HepG2 (cell line): ENCODE measurements at regions not wholly inside any gene's neighbourhood (a gene's known extent, or its start where the extent isn't known, plus 50 kb on each side); places are given as distances from the start of the nearest gene placed in this dataset.

Source experiments
- ATAC-seq: fragments of 200-7000 bp; cut with Tn5 transposase; 3 replicates; pipeline ENCODE4 v1.9.1; 2020; ENCODE audit warnings: mild to moderate bottlenecking, moderate library complexity
- BruUV-seq: library from RNA; stranded (reverse); fragments of 400-500 nt; replicated peaks from 2 replicates; lab custom pipeline; 2021; lab: Mats Ljungman, UMichigan
- CTCF ChIA-PET: fragments of 300-600 bp; formaldehyde crosslinking; extraction: SDS; loops from one replicate; lab custom pipeline; 2021; ENCODE audit warnings: low total read pairs, inconsistent platforms, low intra/inter-chr PET ratio; lab: Yijun Ruan, JAX
- POLR2A ChIA-PET: fragments of 350-600 bp; sonication (Branson Sonifier 250); formaldehyde crosslinking; loops from one replicate; lab custom pipeline; 2020; ENCODE audit warnings: antibody characterized with exemption, inconsistent platforms; lab: Yijun Ruan, JAX
- DNase-seq: peaks from one replicate; pipeline ENCODE4 v3.0.0-alpha.2; 2015; ENCODE audit warnings: low spot score
- FAIRE-seq: peaks from 3 replicates; lab custom pipeline; 2011; peaks lifted over from hg19 to GRCh38; lab: Jason Lieb, UNC
- H2AFZ ChIP-seq: one replicate; pipeline ENCODE4 v1.6.1; 2011; ENCODE audit warnings: low read length, inconsistent platforms
- H3K27ac ChIP-seq: fragments of 300-600 bp; 3 replicates; pipeline ENCODE4 v1.8.0; 2011; ENCODE audit warnings: mixed run types, mild to moderate bottlenecking, mixed read lengths, low read length, inconsistent platforms; ENCODE audit not compliant: insufficient read depth; ENCODE audit errors: extremely low read length
- H3K27me3 ChIP-seq, 2 experiments: fragments of 200-600 bp in 1 of 2; 2 replicates in 1 of 2; 3 replicates in 1 of 2; pipeline versions ENCODE4 v1.6.0 to v1.8.0; 2011; ENCODE audit warnings: low read length in 2 of 2, mild to moderate bottlenecking in 2 of 2, moderate library complexity in 2 of 2, inconsistent platforms in 1 of 2; ENCODE audit not compliant: insufficient read depth in 2 of 2, control insufficient read depth in 1 of 2
- H3K36me3 ChIP-seq, 2 experiments: fragments of 200-600 bp in 1 of 2; replicated peaks in 1 of 2; 2 replicates in 1 of 2; 3 replicates in 1 of 2; pipeline versions ENCODE4 v1.5.1 to v1.8.0; 2011; ENCODE audit warnings: low read length in 2 of 2, inconsistent platforms in 1 of 2; ENCODE audit not compliant: insufficient read depth in 2 of 2, control insufficient read depth in 1 of 2
- H3K4me1 ChIP-seq: 2 replicates; pipeline ENCODE4 v1.5.1; 2012; ENCODE audit warnings: low read length, inconsistent platforms; ENCODE audit not compliant: insufficient read depth
- H3K4me2 ChIP-seq: 2 replicates; pipeline ENCODE4 v1.6.0; 2011; ENCODE audit warnings: low read depth, low read length, inconsistent platforms
- H3K4me3 ChIP-seq, 3 experiments: fragments of 200-600 bp in 1 of 3; sonication (generic), shearing (Covaris generic) in 1 of 3; replicated peaks in 1 of 3; 2 replicates each; pipeline ENCODE4 v1.5.1; 2011 to 2016; ENCODE audit warnings: low read length in 3 of 3, inconsistent platforms in 2 of 3, low read depth in 2 of 3, mild to moderate bottlenecking in 2 of 3, control low read depth in 1 of 3, mixed read lengths in 1 of 3; ENCODE audit not compliant: insufficient read depth in 1 of 3
- H3K79me2 ChIP-seq: one replicate; pipeline ENCODE4 v1.6.1; 2011; ENCODE audit warnings: low read length, inconsistent platforms; ENCODE audit not compliant: insufficient read depth
- H3K9ac ChIP-seq: 2 replicates; pipeline ENCODE4 v1.6.0; 2011; ENCODE audit warnings: mild to moderate bottlenecking, low read depth, low read length, inconsistent platforms; ENCODE audit not compliant: insufficient read depth
- H3K9me3 ChIP-seq: 2 replicates; pipeline ENCODE4 v1.5.1; 2012; ENCODE audit warnings: mild to moderate bottlenecking, low read length
- H4K20me1 ChIP-seq: 2 replicates; pipeline ENCODE4 v1.6.0; 2011; ENCODE audit warnings: inconsistent platforms, mild to moderate bottlenecking, low read length, moderate library complexity; ENCODE audit not compliant: insufficient read depth
- ERF ChIP-seq: IDR thresholded peaks from 2 replicates; pipeline ENCODE4 v1.6.1; 2018; ENCODE audit warnings: missing biosample characterization, missing genetic modification reagents
- GFI1 ChIP-seq: sonication (generic); formaldehyde crosslinking; IDR thresholded peaks from 2 replicates; pipeline ENCODE4 v1.5.0; 2020; ENCODE audit warnings: missing genetic modification reagents, mild to moderate bottlenecking, borderline replicate concordance
- GLI4 ChIP-seq: sonication (generic); formaldehyde crosslinking; IDR thresholded peaks from 2 replicates; pipeline ENCODE4 v1.5.1; 2020; ENCODE audit warnings: missing genetic modification reagents, mild to moderate bottlenecking, moderate library complexity, borderline replicate concordance
- KDM6A ChIP-seq: IDR thresholded peaks from 2 replicates; pipeline ENCODE4 v1.6.1; 2016; ENCODE audit warnings: low read depth
- MAF1 ChIP-seq: sonication (generic); formaldehyde crosslinking; IDR thresholded peaks from 2 replicates; pipeline ENCODE4 v1.5.0; 2020; ENCODE audit warnings: missing genetic modification reagents, borderline replicate concordance
- MIER2 ChIP-seq: IDR thresholded peaks from 2 replicates; pipeline ENCODE4 v1.6.1; 2016; ENCODE audit warnings: missing biosample characterization, missing genetic modification reagents
- NAIF1 ChIP-seq: sonication (generic); formaldehyde crosslinking; IDR thresholded peaks from 2 replicates; pipeline ENCODE4 v1.5.0; 2020; ENCODE audit warnings: mild to moderate bottlenecking, missing genetic modification reagents, borderline replicate concordance
- POGZ ChIP-seq: sonication (generic); formaldehyde crosslinking; IDR thresholded peaks from 2 replicates; pipeline ENCODE4 v1.4.0; 2020; ENCODE audit warnings: mild to moderate bottlenecking, missing genetic modification reagents
- PRPF4 ChIP-seq: fragments of 200-400 bp; formaldehyde crosslinking; IDR thresholded peaks from 2 replicates; pipeline ENCODE4 v1.6.1; 2016; ENCODE audit warnings: low read length, low read depth; ENCODE audit not compliant: poor library complexity, severe bottlenecking
- RBM39 ChIP-seq: fragments of 200-400 bp; formaldehyde crosslinking; IDR thresholded peaks from one replicate; pipeline ENCODE4 v1.6.1; 2018; ENCODE audit warnings: antibody characterized with exemption, mild to moderate bottlenecking, low read depth, low read length; ENCODE audit not compliant: poor library complexity, severe bottlenecking
- RFXAP ChIP-seq: sonication (generic); formaldehyde crosslinking; IDR thresholded peaks from 2 replicates; pipeline ENCODE4 v1.4.0; 2020; ENCODE audit warnings: missing genetic modification reagents, borderline replicate concordance
- TSC22D2 ChIP-seq: sonication (generic); formaldehyde crosslinking; IDR thresholded peaks from 2 replicates; pipeline ENCODE4 v1.5.1; 2020; ENCODE audit warnings: missing genetic modification reagents, mild to moderate bottlenecking, borderline replicate concordance
- ZKSCAN8 ChIP-seq: IDR thresholded peaks from 2 replicates; pipeline ENCODE4 v1.6.1; 2016; ENCODE audit warnings: borderline replicate concordance, missing genetic modification reagents, missing compliant biosample characterization
- ZNF251 ChIP-seq: sonication (generic); formaldehyde crosslinking; IDR thresholded peaks from 2 replicates; pipeline ENCODE4 v1.9.0; 2021; ENCODE audit warnings: mild to moderate bottlenecking, missing genetic modification reagents
- ZNF282 ChIP-seq: fragments of 450-650 bp; IDR thresholded peaks from 2 replicates; pipeline ENCODE4 v1.6.1; 2018; ENCODE audit not compliant: partially characterized antibody
- ZNF619 ChIP-seq: sonication (generic); formaldehyde crosslinking; IDR thresholded peaks from 2 replicates; pipeline ENCODE4 v1.4.0; 2020; ENCODE audit warnings: mild to moderate bottlenecking, missing genetic modification reagents
- ZNF674 ChIP-seq: sonication (generic); formaldehyde crosslinking; IDR thresholded peaks from 2 replicates; pipeline ENCODE4 v1.5.0; 2020; ENCODE audit warnings: low read depth, mild to moderate bottlenecking, missing genetic modification reagents
- ZNF709 ChIP-seq: sonication (generic); formaldehyde crosslinking; IDR thresholded peaks from 2 replicates; pipeline ENCODE4 v1.5.0; 2020; ENCODE audit warnings: mild to moderate bottlenecking, missing genetic modification reagents
- WGBS: methylation state at CpG from one replicate; pipeline ENCODE4 v1.1.6; 2017; ENCODE audit warnings: low lambda C conversion rate; 5-methylcytosine and 5-hydroxymethylcytosine counted together
- in situ Hi-C: cut with HindIII; loops from 2 replicates; pipeline ENCODE4 v1.10.0; 2017; ENCODE audit warnings: low pct_unique_long_range_greater_than_20kb; ENCODE audit not compliant: extremely low pct_ligation_motif_present
- intact Hi-C: fragments of 100-400 bp; cut with micrococcal nuclease; formaldehyde crosslinking; loops from one replicate; pipeline ENCODE4 v1.10.0; 2022; ENCODE audit not compliant: unreplicated experiment
- TF ChIP-seq, protein P1 (sequence below): sonication (generic); formaldehyde crosslinking; IDR thresholded peaks from 2 replicates; pipeline ENCODE4 v1.4.0; 2020; ENCODE audit warnings: missing genetic modification reagents, mild to moderate bottlenecking, borderline replicate concordance

DNA sequence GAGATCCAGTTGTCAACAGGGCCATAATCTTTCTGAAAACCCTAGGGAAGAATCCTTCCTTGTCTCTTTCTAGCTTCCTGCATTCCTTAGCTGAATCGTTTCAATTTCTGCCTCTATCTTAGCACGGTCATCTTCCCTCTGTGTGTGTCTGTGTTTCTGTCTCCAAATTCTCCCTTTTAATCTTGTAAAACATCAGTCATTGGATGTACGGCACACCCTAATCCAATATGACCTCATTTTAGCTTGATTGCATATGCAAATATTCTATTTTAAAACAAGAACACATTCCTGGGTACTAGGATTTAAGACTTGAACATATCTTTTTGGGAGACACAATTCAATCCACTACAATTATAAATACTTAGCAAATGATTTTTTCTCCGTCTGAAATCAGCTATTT is 600.3 kb downstream of the GBE1 start (continued):
- no peak for TF ChIP-seq ZNF709 (CRISPR knock-in tag)
- no peak for TF ChIP-seq MAF1 (CRISPR knock-in tag)
- TF ChIP-seq ERF (CRISPR knock-in tag) = no peak
- TF ChIP-seq RBM39 = no peak
- TF ChIP-seq ZNF619 (CRISPR knock-in tag) = no peak
- no peak for TF ChIP-seq ZNF282
- no peak for TF ChIP-seq ZNF251 (CRISPR knock-in tag)
- TF ChIP-seq ZNF674 (CRISPR knock-in tag) = no peak

DNA sequence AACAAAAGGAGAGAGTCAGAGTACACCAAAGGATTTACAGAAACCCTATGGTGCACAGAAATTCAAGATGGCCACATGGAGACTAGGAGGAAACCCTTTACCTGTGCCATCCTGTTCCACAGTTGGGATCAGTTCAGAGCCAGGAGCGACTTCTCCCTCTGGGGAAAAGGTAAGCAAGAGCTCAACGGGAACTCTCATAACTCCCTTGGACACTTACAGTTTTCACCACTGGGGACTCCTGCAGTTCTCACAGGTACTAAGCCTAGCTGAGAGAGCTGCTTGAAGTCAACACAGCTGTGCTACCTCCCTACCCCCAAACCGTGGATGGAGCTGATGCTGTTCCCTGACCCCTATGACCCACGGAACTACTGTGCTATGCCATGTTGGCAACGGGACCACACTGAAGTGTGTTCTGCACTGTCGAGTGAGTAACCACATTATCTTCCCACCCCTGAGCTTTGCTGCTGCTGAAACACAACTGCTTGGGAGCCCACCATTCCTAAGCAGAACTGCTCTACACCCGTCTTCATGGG is 606.8 kb downstream of the GBE1 start:
- DNase-seq = no peak
- H3K4me3 ChIP-seq = no peak overlapping the region
- BruUV-seq = no TSS peak
- H2AFZ ChIP-seq = no peak overlapping the region
- H3K27ac ChIP-seq = no peak overlapping the region
- TF ChIP-seq POGZ (CRISPR knock-in tag) (no peak), RFXAP (CRISPR knock-in tag) (no peak), NAIF1 (no peak), PRPF4 (no peak), ZKSCAN8 (no peak), GFI1 (CRISPR knock-in tag) (no peak), GLI4 (CRISPR knock-in tag) (no peak), KDM6A (CRISPR knock-in tag) (no peak), TSC22D2 (CRISPR knock-in tag) (no peak), MIER2 (CRISPR knock-in tag) (no peak)
- TF ChIP-seq, protein P1, sequence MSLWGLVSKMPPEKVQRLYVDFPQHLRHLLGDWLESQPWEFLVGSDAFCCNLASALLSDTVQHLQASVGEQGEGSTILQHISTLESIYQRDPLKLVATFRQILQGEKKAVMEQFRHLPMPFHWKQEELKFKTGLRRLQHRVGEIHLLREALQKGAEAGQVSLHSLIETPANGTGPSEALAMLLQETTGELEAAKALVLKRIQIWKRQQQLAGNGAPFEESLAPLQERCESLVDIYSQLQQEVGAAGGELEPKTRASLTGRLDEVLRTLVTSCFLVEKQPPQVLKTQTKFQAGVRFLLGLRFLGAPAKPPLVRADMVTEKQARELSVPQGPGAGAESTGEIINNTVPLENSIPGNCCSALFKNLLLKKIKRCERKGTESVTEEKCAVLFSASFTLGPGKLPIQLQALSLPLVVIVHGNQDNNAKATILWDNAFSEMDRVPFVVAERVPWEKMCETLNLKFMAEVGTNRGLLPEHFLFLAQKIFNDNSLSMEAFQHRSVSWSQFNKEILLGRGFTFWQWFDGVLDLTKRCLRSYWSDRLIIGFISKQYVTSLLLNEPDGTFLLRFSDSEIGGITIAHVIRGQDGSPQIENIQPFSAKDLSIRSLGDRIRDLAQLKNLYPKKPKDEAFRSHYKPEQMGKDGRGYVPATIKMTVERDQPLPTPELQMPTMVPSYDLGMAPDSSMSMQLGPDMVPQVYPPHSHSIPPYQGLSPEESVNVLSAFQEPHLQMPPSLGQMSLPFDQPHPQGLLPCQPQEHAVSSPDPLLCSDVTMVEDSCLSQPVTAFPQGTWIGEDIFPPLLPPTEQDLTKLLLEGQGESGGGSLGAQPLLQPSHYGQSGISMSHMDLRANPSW = no peak
- ATAC-seq = peak; percentile 83
- POLR2A ChIA-PET = no interaction called here
- no peak overlapping the region for H3K4me2 ChIP-seq
- no peaks in the 10 kb centered on the region for H3K27me3 ChIP-seq
- no peak for FAIRE-seq
- no peak overlapping the region for H3K9ac ChIP-seq
- H4K20me1 ChIP-seq = no peaks in the 10 kb centered on the region
- H3K9me3 ChIP-seq = no peaks in the 10 kb centered on the region
- H3K79me2 ChIP-seq = no peaks in the 10 kb centered on the region
- H3K36me3 ChIP-seq = no peaks in the 10 kb centered on the region
- CTCF ChIA-PET = no interaction called here
- no peaks in the 10 kb centered on the region for H3K4me1 ChIP-seq
- 0% methylated on average over 5 of the region's 7 CpGs for WGBS
- in situ Hi-C loops = no loop called here
- intact Hi-C loops = no loop called here
